HFFc6 (cell line): ENCODE measurements at regions not wholly inside any gene's neighbourhood (a gene's known extent, or its start where the extent isn't known, plus 50 kb on each side); places are given as distances from the start of the nearest gene placed in this dataset.

Source experiments
- DNase-seq: peaks from one replicate; pipeline ENCODE4 v3.0.0-alpha.2; 2018
- H3K27ac Mint-ChIP-seq: 2 replicates; pipeline ENCODE4 v1.8.0; 2020; ENCODE audit warnings: mild to moderate bottlenecking, mixed read lengths
- H3K27me3 Mint-ChIP-seq: 2 replicates; pipeline ENCODE4 v1.8.0; 2021; ENCODE audit warnings: mild to moderate bottlenecking, moderate library complexity, mixed read lengths; ENCODE audit not compliant: insufficient read depth
- H3K36me3 Mint-ChIP-seq: 2 replicates; pipeline ENCODE4 v1.8.0; 2021; ENCODE audit warnings: low read depth, mixed read lengths
- H3K4me1 Mint-ChIP-seq: 2 replicates; pipeline ENCODE4 v1.8.0; 2020; ENCODE audit warnings: low read depth, mixed read lengths
- H3K4me3 Mint-ChIP-seq: 2 replicates; pipeline ENCODE4 v1.8.0; 2020; ENCODE audit warnings: mild to moderate bottlenecking, moderate library complexity, mixed read lengths
- H3K9me3 Mint-ChIP-seq: 2 replicates; pipeline ENCODE4 v1.8.0; 2020; ENCODE audit warnings: mild to moderate bottlenecking, mixed read lengths
- TF ChIP-seq, protein P1 (sequence below): fragments of 200-600 bp; sonication (generic); IDR thresholded peaks from 2 replicates; pipeline ENCODE4 v1.5.0; 2021; ENCODE audit warnings: antibody characterized with exemption, mild to moderate bottlenecking

DNA sequence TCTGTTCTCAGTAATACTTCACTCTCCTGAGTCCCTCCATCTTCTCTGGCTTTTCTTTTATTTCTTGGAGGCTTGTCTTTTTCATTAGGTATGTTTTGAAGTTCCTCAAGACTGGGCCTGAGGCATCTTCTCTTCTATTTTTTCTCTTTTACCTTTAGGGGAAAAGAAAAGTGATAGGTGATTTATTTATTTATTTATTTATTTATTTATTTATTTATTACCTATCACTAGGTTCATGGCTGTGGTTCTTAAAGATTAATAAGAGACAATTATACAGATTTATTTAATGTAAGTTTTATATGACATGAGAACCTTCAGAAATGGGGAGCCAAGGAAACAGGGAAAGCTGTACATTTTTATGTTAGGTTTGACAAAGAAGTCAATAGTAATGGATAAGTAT lies 330.3 kb upstream of the RBMS3 start:
- Mint-ChIP-seq H3K27ac (no peak overlapping the region), H3K4me3 (no peak overlapping the region), H3K36me3 (no peaks in the 10 kb centered on the region), H3K4me1 (no peaks in the 10 kb centered on the region), H3K27me3 (no peaks in the 10 kb centered on the region; the same call in 1 of the 2 replicates), H3K9me3 (no peaks in the 10 kb centered on the region)
- no peak for DNase-seq
- TF ChIP-seq, protein P1, sequence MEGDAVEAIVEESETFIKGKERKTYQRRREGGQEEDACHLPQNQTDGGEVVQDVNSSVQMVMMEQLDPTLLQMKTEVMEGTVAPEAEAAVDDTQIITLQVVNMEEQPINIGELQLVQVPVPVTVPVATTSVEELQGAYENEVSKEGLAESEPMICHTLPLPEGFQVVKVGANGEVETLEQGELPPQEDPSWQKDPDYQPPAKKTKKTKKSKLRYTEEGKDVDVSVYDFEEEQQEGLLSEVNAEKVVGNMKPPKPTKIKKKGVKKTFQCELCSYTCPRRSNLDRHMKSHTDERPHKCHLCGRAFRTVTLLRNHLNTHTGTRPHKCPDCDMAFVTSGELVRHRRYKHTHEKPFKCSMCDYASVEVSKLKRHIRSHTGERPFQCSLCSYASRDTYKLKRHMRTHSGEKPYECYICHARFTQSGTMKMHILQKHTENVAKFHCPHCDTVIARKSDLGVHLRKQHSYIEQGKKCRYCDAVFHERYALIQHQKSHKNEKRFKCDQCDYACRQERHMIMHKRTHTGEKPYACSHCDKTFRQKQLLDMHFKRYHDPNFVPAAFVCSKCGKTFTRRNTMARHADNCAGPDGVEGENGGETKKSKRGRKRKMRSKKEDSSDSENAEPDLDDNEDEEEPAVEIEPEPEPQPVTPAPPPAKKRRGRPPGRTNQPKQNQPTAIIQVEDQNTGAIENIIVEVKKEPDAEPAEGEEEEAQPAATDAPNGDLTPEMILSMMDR, result no peak

DNA sequence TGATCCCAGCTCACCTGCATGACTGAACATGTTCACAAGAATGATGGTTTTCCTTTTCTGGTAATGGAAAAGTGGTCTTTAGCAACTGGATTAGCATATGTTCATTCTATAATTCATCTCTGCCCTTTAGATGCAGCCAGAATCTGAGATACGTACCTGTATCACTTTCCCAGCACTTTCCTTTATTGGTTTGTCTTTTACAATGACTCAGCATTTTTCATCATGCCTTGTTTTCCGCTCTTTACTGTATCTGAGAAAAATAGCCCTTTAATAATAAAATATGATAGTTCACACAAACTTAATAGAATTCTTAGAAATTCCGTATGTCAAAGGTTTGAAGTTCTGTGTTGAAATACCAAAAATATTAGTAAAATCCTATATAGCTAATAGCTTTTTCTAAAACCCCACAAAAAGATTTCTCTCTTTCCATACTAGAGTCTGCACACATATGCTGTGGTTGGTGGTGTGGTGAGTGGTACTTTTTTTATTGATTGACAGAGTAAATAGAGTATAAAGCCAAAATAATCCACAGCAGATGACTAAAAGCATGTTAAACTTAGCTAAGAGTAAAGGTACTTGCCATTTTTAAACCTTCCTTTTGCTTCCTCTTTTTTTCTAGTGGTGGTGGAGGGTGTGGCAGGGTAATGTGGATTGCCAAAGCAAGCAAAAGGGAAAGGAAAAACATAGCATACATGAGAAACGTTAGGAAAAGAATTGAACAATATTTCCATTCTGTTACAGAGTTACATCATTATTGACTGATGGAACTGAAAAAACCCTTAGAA lies 328.9 kb upstream of the RBMS3 start:
- TF ChIP-seq, protein P1, result no peak; the same call in 1 of the 2 replicates
- Mint-ChIP-seq H3K36me3 (no peaks in the 10 kb centered on the region), H3K27me3 (no peaks in the 10 kb centered on the region; the same call in 1 of the 2 replicates), H3K9me3 (no peaks in the 10 kb centered on the region), H3K27ac (no peak overlapping the region), H3K4me3 (no peak overlapping the region), H3K4me1 (no peaks in the 10 kb centered on the region)
- no peak for DNase-seq

GRCh38 chr3:28958656-28959055 lies 322.2 kb upstream of the RBMS3 start:
- no peaks in the 10 kb centered on the region for H3K36me3 Mint-ChIP-seq
- TF ChIP-seq, protein P1, result no peak
- no peak overlapping the region for H3K27ac Mint-ChIP-seq
- H3K27me3 Mint-ChIP-seq, result peaks cover 1% of the 10 kb centered on the region; the same call in 1 of the 2 replicates
- no peak for DNase-seq
- H3K4me3 Mint-ChIP-seq, result no peak overlapping the region
- peaks cover 8% of the 10 kb centered on the region for H3K9me3 Mint-ChIP-seq
- H3K4me1 Mint-ChIP-seq, result no peaks in the 10 kb centered on the region

- no peaks in the 10 kb centered on the region for H3K9me3 Mint-ChIP-seq
- H3K27ac Mint-ChIP-seq, result no peak overlapping the region
- H3K36me3 Mint-ChIP-seq, result no peaks in the 10 kb centered on the region
- TF ChIP-seq, protein P1, result no peak
- H3K4me1 Mint-ChIP-seq, result peaks cover 13% of the 10 kb centered on the region; the same call in 1 of the 2 replicates
- H3K27me3 Mint-ChIP-seq, result peaks cover 4% of the 10 kb centered on the region
- H3K4me3 Mint-ChIP-seq, result no peak overlapping the region
- DNase-seq, result no peak
Observed at GRCh38 chr3:28971156-28971555, 309.7 kb upstream of the RBMS3 start.

- H3K4me1 Mint-ChIP-seq, result peaks cover 13% of the 10 kb centered on the region; the same call in 1 of the 2 replicates
- H3K9me3 Mint-ChIP-seq, result no peaks in the 10 kb centered on the region
- no peaks in the 10 kb centered on the region for H3K36me3 Mint-ChIP-seq
- DNase-seq, result peak; percentile 1
- TF ChIP-seq, protein P1, result no peak
- H3K27ac Mint-ChIP-seq, result no peak overlapping the region
- peaks cover 2% of the 10 kb centered on the region for H3K27me3 Mint-ChIP-seq
- H3K4me3 Mint-ChIP-seq, result no peak overlapping the region
Observed at GRCh38 chr3:28972921-28973320, 307.9 kb upstream of the RBMS3 start.
